ENCODE measurements at regions not wholly inside any gene's neighbourhood (a gene's known extent, or its start where the extent isn't known, plus 50 kb on each side); places are given as distances from the start of the nearest gene placed in this dataset.

GRCh38 chr12:60035835-60036234, 440.0 kb downstream of the SLC16A7 start:
- DNase-seq (ENCODE audit: extremely low read depth in 1 of 4, low spot score in 3 of 4) (no peak), FAIRE-seq (no peak)
- CTCF ChIA-PET (ENCODE audit: low intra/inter-chr PET ratio), result interaction anchor here (0.7 kb wide), 1 partner anchor 34 kb away, joined by 3 read pairs; no protein-coding TSS in a partner anchor

More at GRCh38 chr12:60035835-60036234, 440.0 kb downstream of the SLC16A7 start:
- no peaks in the 10 kb centered on the region for H3K27me3 ChIP-seq (ENCODE audit: control insufficient read depth in 2 of 2, insufficient read depth in 2 of 2, low read length in 2 of 2)
- POLR2A ChIA-PET, result no interaction called here
- no peak for ATAC-seq
- H3K4me3 ChIP-seq, result no peak overlapping the region
- H4K20me1 ChIP-seq (replicated peaks; ENCODE audit: control insufficient read depth, insufficient read depth, low read length), result no peaks in the 10 kb centered on the region
- H3K9me3 ChIP-seq (replicated peaks; ENCODE audit: control insufficient read depth, insufficient read depth, low read depth, low read length), result no peaks in the 10 kb centered on the region; the same call in none of the 2 replicates
- no peaks in the 10 kb centered on the region for H3K4me1 ChIP-seq (replicated peaks in 1 of 2; ENCODE audit: control insufficient read depth in 2 of 2, insufficient read depth in 2 of 2, low read length in 2 of 2)
- H3K9me1 ChIP-seq (ENCODE audit: control insufficient read depth, insufficient read depth, low read length), result no peaks in the 10 kb centered on the region
- no peak overlapping the region for H3K9ac ChIP-seq (ENCODE audit: insufficient read depth in 1 of 2, low read depth in 2 of 2, low read length in 2 of 2)
- H3K79me2 ChIP-seq (ENCODE audit: control insufficient read depth, insufficient read depth, low read length), result no peaks in the 10 kb centered on the region
- intact Hi-C loops (cut with micrococcal nuclease), result no loop called here
- no peak overlapping the region for H3K27ac ChIP-seq (ENCODE audit: extremely low read depth, low read depth, low read length)
- no peak overlapping the region for H2AFZ ChIP-seq (ENCODE audit: low read depth, low read length)
- BruUV-seq (replicated peaks), result no TSS peak
- H3K4me2 ChIP-seq (ENCODE audit: insufficient read depth, low read length), result no peak overlapping the region
- no peaks in the 10 kb centered on the region for H3K36me3 ChIP-seq (ENCODE audit: control insufficient read depth, insufficient read depth, low read length)
- TF ChIP-seq ZBTB2 (IDR thresholded peaks at IDR 0.05) (no peak), KLF6 (CRISPR knock-in tag; IDR thresholded peaks at IDR 0.05; ENCODE audit: borderline replicate concordance) (no peak)
- TF ChIP-seq, protein P1, sequence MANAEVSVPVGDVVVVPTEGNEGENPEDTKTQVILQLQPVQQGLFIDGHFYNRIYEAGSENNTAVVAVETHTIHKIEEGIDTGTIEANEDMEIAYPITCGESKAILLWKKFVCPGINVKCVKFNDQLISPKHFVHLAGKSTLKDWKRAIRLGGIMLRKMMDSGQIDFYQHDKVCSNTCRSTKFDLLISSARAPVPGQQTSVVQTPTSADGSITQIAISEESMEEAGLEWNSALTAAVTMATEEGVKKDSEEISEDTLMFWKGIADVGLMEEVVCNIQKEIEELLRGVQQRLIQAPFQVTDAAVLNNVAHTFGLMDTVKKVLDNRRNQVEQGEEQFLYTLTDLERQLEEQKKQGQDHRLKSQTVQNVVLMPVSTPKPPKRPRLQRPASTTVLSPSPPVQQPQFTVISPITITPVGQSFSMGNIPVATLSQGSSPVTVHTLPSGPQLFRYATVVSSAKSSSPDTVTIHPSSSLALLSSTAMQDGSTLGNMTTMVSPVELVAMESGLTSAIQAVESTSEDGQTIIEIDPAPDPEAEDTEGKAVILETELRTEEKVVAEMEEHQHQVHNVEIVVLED (CRISPR knock-in tag; IDR thresholded peaks at IDR 0.05), result no peak
- TF ChIP-seq, protein P2, sequence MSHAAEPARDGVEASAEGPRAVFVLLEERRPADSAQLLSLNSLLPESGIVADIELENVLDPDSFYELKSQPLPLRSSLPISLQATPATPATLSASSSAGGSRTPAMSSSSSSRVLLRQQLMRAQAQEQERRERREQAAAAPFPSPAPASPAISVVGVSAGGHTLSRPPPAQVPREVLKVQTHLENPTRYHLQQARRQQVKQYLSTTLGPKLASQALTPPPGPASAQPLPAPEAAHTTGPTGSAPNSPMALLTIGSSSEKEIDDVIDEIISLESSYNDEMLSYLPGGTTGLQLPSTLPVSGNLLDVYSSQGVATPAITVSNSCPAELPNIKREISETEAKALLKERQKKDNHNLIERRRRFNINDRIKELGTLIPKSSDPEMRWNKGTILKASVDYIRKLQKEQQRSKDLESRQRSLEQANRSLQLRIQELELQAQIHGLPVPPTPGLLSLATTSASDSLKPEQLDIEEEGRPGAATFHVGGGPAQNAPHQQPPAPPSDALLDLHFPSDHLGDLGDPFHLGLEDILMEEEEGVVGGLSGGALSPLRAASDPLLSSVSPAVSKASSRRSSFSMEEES (CRISPR knock-in tag; IDR thresholded peaks at IDR 0.05), result no peak
- TF ChIP-seq, protein P3, sequence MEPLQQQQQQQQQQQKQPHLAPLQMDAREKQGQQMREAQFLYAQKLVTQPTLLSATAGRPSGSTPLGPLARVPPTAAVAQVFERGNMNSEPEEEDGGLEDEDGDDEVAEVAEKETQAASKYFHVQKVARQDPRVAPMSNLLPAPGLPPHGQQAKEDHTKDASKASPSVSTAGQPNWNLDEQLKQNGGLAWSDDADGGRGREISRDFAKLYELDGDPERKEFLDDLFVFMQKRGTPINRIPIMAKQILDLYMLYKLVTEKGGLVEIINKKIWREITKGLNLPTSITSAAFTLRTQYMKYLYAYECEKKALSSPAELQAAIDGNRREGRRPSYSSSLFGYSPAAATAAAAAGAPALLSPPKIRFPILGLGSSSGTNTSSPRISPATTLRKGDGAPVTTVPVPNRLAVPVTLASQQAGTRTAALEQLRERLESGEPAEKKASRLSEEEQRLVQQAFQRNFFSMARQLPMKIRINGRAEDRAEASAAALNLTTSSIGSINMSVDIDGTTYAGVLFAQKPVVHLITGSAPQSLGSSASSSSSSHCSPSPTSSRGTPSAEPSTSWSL (CRISPR knock-in tag; IDR thresholded peaks at IDR 0.05; ENCODE audit: borderline replicate concordance), result no peak
- in situ Hi-C loops (cut with MboI), result no loop called here

Data from K562 (cell line).